ENCODE measurements at regions not wholly inside any gene's neighbourhood (a gene's known extent, or its start where the extent isn't known, plus 50 kb on each side); places are given as distances from the start of the nearest gene placed in this dataset.

GRCh38 chr10:93190372-93190771 is 116.7 kb downstream of the CYP26A1 start:
- TF ChIP-seq CTCF (IDR thresholded peaks at IDR 0.05; ENCODE audit: low read length) (no peak), EZH2 (IDR thresholded peaks at IDR 0.05; ENCODE audit: borderline replicate concordance, low read length) (no peak)

Data from OCI-LY1 (cell line).